ENCODE measurements at regions not wholly inside any gene's neighbourhood (a gene's known extent, or its start where the extent isn't known, plus 50 kb on each side); places are given as distances from the start of the nearest gene placed in this dataset.

DNA sequence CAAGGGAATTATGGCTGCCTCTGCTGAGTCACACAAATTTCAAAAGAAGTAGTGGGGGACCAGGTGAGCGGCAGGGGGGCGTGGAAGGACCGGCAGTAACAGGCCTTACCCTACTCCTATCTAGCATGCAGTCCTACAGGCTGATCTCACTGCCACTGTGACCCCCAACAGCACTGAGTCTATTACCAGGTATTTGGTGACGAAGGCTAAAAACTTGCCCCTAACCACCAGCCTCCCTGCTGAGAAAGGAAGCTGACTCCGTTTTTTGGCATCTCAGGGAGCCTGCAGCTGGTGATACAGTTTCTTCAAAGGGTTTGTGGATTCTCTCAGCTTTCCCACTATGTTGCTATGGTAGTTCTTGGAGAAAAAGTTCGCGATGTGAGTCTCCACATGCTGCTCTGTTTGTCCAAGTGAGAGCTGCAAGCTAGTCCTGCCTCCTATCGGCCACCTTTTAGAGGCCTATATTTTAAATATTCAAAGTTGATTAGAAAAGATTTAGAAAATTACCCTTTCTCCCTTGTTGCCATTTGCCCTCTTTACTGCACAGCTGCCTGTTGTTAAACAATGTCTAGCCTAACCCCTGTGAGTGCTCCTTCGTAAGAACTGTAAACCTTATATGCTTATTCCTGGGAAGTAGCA lies 57.1 kb upstream of the SLCO1B1 start:
- no peak overlapping the region for H3K4me3 ChIP-seq (ENCODE audit: low read depth, low read length, poor library complexity, severe bottlenecking)
- no peaks in the 10 kb centered on the region for H3K36me3 ChIP-seq (ENCODE audit: insufficient read depth, low read length, poor library complexity, severe bottlenecking)
- H3K27me3 ChIP-seq (replicated peaks; ENCODE audit: insufficient read depth, low read depth, low read length, poor library complexity), result no peaks in the 10 kb centered on the region
- no peaks in the 10 kb centered on the region for H3K9me3 ChIP-seq (ENCODE audit: low read depth, low read length, poor library complexity, severe bottlenecking)
- H3K4me1 ChIP-seq (ENCODE audit: insufficient read depth, low read length, poor library complexity, severe bottlenecking), result no peaks in the 10 kb centered on the region
- no peak overlapping the region for H3K27ac ChIP-seq (ENCODE audit: low read depth, low read length, poor library complexity, severe bottlenecking)
- CTCF ChIA-PET, result no interaction called here
- intact Hi-C loops (cut with micrococcal nuclease; ENCODE audit: unreplicated experiment), result no loop called here
- POLR2A ChIA-PET (ENCODE audit: low non-redundant PET), result no interaction called here
- peak; percentile 30 for DNase-seq (ENCODE audit: low spot score)
- no TSS peak for BruUV-seq (replicated peaks)
- TF ChIP-seq EZH2 (IDR thresholded peaks at IDR 0.05; ENCODE audit: borderline replicate concordance, low read depth, low read length, poor library complexity, severe bottlenecking), result no peak
- TF ChIP-seq, protein P1, sequence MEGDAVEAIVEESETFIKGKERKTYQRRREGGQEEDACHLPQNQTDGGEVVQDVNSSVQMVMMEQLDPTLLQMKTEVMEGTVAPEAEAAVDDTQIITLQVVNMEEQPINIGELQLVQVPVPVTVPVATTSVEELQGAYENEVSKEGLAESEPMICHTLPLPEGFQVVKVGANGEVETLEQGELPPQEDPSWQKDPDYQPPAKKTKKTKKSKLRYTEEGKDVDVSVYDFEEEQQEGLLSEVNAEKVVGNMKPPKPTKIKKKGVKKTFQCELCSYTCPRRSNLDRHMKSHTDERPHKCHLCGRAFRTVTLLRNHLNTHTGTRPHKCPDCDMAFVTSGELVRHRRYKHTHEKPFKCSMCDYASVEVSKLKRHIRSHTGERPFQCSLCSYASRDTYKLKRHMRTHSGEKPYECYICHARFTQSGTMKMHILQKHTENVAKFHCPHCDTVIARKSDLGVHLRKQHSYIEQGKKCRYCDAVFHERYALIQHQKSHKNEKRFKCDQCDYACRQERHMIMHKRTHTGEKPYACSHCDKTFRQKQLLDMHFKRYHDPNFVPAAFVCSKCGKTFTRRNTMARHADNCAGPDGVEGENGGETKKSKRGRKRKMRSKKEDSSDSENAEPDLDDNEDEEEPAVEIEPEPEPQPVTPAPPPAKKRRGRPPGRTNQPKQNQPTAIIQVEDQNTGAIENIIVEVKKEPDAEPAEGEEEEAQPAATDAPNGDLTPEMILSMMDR (conservative IDR thresholded peaks at IDR 0.05; ENCODE audit: low read depth, low read length), result no peak
